ENCODE measurements at regions not wholly inside any gene's neighbourhood (a gene's known extent, or its start where the extent isn't known, plus 50 kb on each side); places are given as distances from the start of the nearest gene placed in this dataset.

DNA sequence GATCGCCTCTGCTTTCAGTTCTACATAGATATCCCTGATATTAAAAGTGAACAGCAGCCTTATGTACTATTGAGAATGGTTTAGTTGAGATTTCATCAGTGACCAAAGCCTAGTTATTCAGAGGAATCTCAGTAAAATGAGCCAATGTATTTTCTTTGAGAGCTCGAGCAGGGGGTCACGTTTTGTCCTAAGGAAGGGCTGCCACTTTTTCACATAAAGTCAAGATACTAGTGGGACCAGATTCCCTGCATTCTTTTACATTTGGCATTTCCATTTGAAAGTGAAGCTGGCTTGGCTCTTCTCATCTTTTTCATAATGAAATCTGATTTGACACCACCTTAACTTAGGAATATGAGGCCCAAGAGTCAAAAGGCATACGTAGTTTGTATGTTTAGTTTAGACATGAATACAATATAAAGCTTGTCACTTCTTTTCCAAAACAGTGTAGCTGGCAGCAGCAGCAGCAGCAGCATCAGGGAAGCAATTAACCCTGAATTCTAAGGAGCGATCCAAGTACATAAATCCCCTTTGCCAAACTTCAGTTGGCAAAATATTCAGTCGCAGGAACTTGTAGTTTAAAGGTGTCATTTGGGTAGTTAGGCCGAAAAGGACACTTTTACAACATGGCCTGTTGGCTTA is 1752.2 kb upstream of the PCDH20 start:
- Mint-ChIP-seq H3K36me3 (ENCODE audit: unreplicated experiment) (no peaks in the 10 kb centered on the region), H3K4me3 (ENCODE audit: unreplicated experiment) (no peak overlapping the region), H3K27me3 (ENCODE audit: unreplicated experiment) (no peaks in the 10 kb centered on the region), H3K4me1 (ENCODE audit: unreplicated experiment) (peaks cover 7% of the 10 kb centered on the region), H3K9me3 (ENCODE audit: unreplicated experiment) (no peaks in the 10 kb centered on the region), H3K27ac (ENCODE audit: unreplicated experiment) (no peak overlapping the region)
- TF ChIP-seq, protein P1, sequence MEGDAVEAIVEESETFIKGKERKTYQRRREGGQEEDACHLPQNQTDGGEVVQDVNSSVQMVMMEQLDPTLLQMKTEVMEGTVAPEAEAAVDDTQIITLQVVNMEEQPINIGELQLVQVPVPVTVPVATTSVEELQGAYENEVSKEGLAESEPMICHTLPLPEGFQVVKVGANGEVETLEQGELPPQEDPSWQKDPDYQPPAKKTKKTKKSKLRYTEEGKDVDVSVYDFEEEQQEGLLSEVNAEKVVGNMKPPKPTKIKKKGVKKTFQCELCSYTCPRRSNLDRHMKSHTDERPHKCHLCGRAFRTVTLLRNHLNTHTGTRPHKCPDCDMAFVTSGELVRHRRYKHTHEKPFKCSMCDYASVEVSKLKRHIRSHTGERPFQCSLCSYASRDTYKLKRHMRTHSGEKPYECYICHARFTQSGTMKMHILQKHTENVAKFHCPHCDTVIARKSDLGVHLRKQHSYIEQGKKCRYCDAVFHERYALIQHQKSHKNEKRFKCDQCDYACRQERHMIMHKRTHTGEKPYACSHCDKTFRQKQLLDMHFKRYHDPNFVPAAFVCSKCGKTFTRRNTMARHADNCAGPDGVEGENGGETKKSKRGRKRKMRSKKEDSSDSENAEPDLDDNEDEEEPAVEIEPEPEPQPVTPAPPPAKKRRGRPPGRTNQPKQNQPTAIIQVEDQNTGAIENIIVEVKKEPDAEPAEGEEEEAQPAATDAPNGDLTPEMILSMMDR (IDR thresholded peaks at IDR 0.05): no peak
- no peak for DNase-seq (ENCODE audit: extremely low spot score, unreplicated experiment)

DNA sequence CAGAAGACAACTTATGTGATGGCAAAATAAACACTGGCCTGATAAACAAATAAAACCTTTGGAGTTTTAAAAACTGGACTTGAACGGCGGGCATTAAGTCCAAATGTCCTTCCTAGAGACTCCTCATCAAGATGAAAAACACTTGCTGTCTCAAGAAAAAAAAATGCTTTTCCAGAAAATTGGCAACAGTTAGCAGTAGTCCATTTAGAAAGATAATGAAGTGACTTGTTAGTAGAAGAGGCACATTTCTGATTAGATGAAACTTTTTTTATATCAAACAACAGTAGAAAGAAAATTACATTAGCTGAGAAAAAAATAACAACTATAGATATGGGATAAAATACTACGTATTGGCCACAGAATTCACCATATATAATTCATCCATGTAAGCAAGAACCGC is 1750.7 kb upstream of the PCDH20 start:
- H3K27me3 Mint-ChIP-seq (ENCODE audit: unreplicated experiment): no peaks in the 10 kb centered on the region
- no peak overlapping the region for H3K4me3 Mint-ChIP-seq (ENCODE audit: unreplicated experiment)
- peaks cover 10% of the 10 kb centered on the region for H3K4me1 Mint-ChIP-seq (ENCODE audit: unreplicated experiment)
- H3K36me3 Mint-ChIP-seq (ENCODE audit: unreplicated experiment): no peaks in the 10 kb centered on the region
- H3K27ac Mint-ChIP-seq (ENCODE audit: unreplicated experiment): no peak overlapping the region
- TF ChIP-seq, protein P1 (IDR thresholded peaks at IDR 0.05): no peak
- H3K9me3 Mint-ChIP-seq (ENCODE audit: unreplicated experiment): no peaks in the 10 kb centered on the region
- no peak for DNase-seq (ENCODE audit: extremely low spot score, unreplicated experiment)

- TF ChIP-seq, protein P1 (IDR thresholded peaks at IDR 0.05): no peak
- H3K4me3 Mint-ChIP-seq (ENCODE audit: unreplicated experiment): no peak overlapping the region
- H3K27ac Mint-ChIP-seq (ENCODE audit: unreplicated experiment): no peak overlapping the region
- H3K4me1 Mint-ChIP-seq (ENCODE audit: unreplicated experiment): peaks cover 15% of the 10 kb centered on the region
- H3K27me3 Mint-ChIP-seq (ENCODE audit: unreplicated experiment): no peaks in the 10 kb centered on the region
- DNase-seq (ENCODE audit: extremely low spot score, unreplicated experiment): no peak
- H3K9me3 Mint-ChIP-seq (ENCODE audit: unreplicated experiment): peaks cover 4% of the 10 kb centered on the region
- H3K36me3 Mint-ChIP-seq (ENCODE audit: unreplicated experiment): no peaks in the 10 kb centered on the region
These were observed 1748.3 kb upstream of the PCDH20 start for GRCh38 chr13:63163903-63164302.

DNA sequence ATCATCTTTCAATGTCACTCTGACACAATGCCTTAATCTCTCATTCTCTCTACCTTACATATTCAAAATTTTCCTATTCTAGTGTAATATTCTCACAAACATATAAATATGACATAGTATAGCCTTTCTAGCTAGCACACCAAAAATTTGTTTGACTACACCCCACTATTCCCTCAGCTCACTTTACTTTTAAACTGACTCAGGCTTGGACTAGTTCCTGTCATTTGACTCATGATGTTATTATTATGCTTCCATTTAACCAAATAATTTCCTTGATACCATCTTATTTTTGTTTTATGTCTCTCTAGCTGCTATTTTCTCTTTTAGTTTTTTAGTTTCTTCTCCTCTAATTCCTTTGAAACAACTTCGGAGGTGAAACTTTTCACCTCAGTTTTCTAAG is 1745.6 kb upstream of the PCDH20 start:
- no peak overlapping the region for H3K4me3 Mint-ChIP-seq (ENCODE audit: unreplicated experiment)
- no peaks in the 10 kb centered on the region for H3K36me3 Mint-ChIP-seq (ENCODE audit: unreplicated experiment)
- no peak overlapping the region for H3K27ac Mint-ChIP-seq (ENCODE audit: unreplicated experiment)
- TF ChIP-seq, protein P1 (IDR thresholded peaks at IDR 0.05): no peak
- DNase-seq (ENCODE audit: extremely low spot score, unreplicated experiment): no peak
- peaks cover 8% of the 10 kb centered on the region for H3K4me1 Mint-ChIP-seq (ENCODE audit: unreplicated experiment)
- no peaks in the 10 kb centered on the region for H3K27me3 Mint-ChIP-seq (ENCODE audit: unreplicated experiment)
- peaks cover 13% of the 10 kb centered on the region for H3K9me3 Mint-ChIP-seq (ENCODE audit: unreplicated experiment)

- Mint-ChIP-seq H3K9me3 (ENCODE audit: unreplicated experiment) (peaks cover 20% of the 10 kb centered on the region), H3K4me1 (ENCODE audit: unreplicated experiment) (peaks cover 8% of the 10 kb centered on the region), H3K27ac (ENCODE audit: unreplicated experiment) (no peak overlapping the region), H3K27me3 (ENCODE audit: unreplicated experiment) (no peaks in the 10 kb centered on the region), H3K4me3 (ENCODE audit: unreplicated experiment) (no peak overlapping the region), H3K36me3 (ENCODE audit: unreplicated experiment) (no peaks in the 10 kb centered on the region)
- no peak for DNase-seq (ENCODE audit: extremely low spot score, unreplicated experiment)
- TF ChIP-seq, protein P1 (IDR thresholded peaks at IDR 0.05): no peak
These were observed 1741.2 kb upstream of the PCDH20 start for GRCh38 chr13:63156816-63157215.
